ENCODE measurements at regions not wholly inside any gene's neighbourhood (a gene's known extent, or its start where the extent isn't known, plus 50 kb on each side); places are given as distances from the start of the nearest gene placed in this dataset.

DNA sequence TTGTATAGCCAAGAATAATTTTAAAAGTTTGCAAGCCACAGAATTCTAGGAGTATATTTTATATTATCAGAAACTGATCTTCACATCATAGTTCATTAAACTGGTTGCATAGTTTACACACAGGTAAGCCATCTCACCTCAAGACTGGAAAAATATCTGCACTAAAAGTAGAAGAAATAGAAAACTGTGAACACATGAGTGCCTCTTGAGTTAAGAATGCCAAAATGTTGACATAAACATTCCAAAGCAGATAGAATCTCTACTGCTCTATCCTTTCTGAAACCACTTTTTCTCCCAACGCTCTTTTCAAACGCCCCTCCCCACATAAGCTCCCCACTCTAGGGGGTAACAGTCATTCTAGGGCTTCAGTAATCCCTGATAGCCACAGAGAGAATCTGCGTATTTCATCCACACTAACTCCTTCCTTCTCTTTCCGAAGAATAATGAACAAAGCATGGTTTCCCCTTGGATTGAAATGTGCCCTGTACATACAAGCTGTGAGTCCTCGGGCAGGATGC, 201.5 kb downstream of the IRS2 start:
- ChIA-PET CTCF (interaction anchor here (2.3 kb wide), 1 partner anchor 11 kb away, joined by 5 read pairs; no protein-coding TSS in a partner anchor), POLR2A (no interaction called here), SMC1A (ENCODE audit: uncharacterized antibody, unreplicated experiment) (interaction anchor here (1.5 kb wide), 1 partner anchor 8 kb away, joined by 3 read pairs; no protein-coding TSS in a partner anchor), RAD21 (ENCODE audit: unreplicated experiment) (no interaction called here)
- ATAC-seq, result no peak
- Histone ChIP-seq H3K36me3 (ENCODE audit: control insufficient read depth in 2 of 2, insufficient read depth in 2 of 2, low read length in 1 of 2) (no peaks in the 10 kb centered on the region), H2AFZ (ENCODE audit: control insufficient read depth, low read depth, low read length) (no peak overlapping the region), H3K4me1 (ENCODE audit: control insufficient read depth, insufficient read depth, low read length) (no peaks in the 10 kb centered on the region), H3K4me2 (ENCODE audit: control insufficient read depth, insufficient read depth) (no peak overlapping the region), H3K27me3 (replicated peaks in 1 of 2; ENCODE audit: control insufficient read depth in 2 of 2, insufficient read depth in 2 of 2, low read length in 1 of 2) (no peaks in the 10 kb centered on the region), H3K27ac (ENCODE audit: control insufficient read depth, insufficient read depth) (no peak overlapping the region), H3K79me2 (ENCODE audit: control insufficient read depth, insufficient read depth, low read length) (no peaks in the 10 kb centered on the region), H3K9ac (ENCODE audit: control insufficient read depth, insufficient read depth, low read length) (no peak overlapping the region), H4K20me1 (ENCODE audit: control insufficient read depth, insufficient read depth) (no peaks in the 10 kb centered on the region), H3K9me3 (replicated peaks; ENCODE audit: control insufficient read depth, insufficient read depth, low read length) (no peaks in the 10 kb centered on the region), H3K4me3 (no peak overlapping the region)
- intact Hi-C loops (cut with micrococcal nuclease; ENCODE audit: unreplicated experiment), result no loop called here
- WGBS (ENCODE audit: insufficient coverage, insufficient replicate concordance, low lambda C conversion rate, missing lambda C conversion rate), result 21% methylated on average over 5 of the region's 5 CpGs
- no TSS peak for BruUV-seq (replicated peaks)
- TF ChIP-seq SMAD1 (IDR thresholded peaks at IDR 0.05; ENCODE audit: low read depth, partially characterized antibody), result no peak
- no peak for TF ChIP-seq BCL11A (IDR thresholded peaks at IDR 0.05; ENCODE audit: low read depth, low read length)
- TF ChIP-seq GATAD2B (conservative IDR thresholded peaks at IDR 0.05; ENCODE audit: low read depth), result no peak
- no peak for TF ChIP-seq SMAD5 (IDR thresholded peaks at IDR 0.05; ENCODE audit: low read depth)
- TF ChIP-seq, protein P1, sequence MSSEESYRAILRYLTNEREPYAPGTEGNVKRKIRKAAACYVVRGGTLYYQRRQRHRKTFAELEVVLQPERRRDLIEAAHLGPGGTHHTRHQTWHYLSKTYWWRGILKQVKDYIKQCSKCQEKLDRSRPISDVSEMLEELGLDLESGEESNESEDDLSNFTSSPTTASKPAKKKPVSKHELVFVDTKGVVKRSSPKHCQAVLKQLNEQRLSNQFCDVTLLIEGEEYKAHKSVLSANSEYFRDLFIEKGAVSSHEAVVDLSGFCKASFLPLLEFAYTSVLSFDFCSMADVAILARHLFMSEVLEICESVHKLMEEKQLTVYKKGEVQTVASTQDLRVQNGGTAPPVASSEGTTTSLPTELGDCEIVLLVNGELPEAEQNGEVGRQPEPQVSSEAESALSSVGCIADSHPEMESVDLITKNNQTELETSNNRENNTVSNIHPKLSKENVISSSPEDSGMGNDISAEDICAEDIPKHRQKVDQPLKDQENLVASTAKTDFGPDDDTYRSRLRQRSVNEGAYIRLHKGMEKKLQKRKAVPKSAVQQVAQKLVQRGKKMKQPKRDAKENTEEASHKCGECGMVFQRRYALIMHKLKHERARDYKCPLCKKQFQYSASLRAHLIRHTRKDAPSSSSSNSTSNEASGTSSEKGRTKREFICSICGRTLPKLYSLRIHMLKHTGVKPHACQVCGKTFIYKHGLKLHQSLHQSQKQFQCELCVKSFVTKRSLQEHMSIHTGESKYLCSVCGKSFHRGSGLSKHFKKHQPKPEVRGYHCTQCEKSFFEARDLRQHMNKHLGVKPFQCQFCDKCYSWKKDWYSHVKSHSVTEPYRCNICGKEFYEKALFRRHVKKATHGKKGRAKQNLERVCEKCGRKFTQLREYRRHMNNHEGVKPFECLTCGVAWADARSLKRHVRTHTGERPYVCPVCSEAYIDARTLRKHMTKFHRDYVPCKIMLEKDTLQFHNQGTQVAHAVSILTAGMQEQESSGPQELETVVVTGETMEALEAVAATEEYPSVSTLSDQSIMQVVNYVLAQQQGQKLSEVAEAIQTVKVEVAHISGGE (CRISPR knock-in tag; IDR thresholded peaks at IDR 0.05), result no peak
- no peak for TF ChIP-seq YBX1 (IDR thresholded peaks at IDR 0.05)
- TF ChIP-seq TCF12 (IDR thresholded peaks at IDR 0.05; ENCODE audit: low read depth, low read length), result no peak
- TF ChIP-seq STAT1 (conservative IDR thresholded peaks at IDR 0.05), result no peak
- no peak for TF ChIP-seq EZH2 (IDR thresholded peaks at IDR 0.05; ENCODE audit: borderline replicate concordance, control insufficient read depth, low read depth, low read length)
- TF ChIP-seq, protein P2, sequence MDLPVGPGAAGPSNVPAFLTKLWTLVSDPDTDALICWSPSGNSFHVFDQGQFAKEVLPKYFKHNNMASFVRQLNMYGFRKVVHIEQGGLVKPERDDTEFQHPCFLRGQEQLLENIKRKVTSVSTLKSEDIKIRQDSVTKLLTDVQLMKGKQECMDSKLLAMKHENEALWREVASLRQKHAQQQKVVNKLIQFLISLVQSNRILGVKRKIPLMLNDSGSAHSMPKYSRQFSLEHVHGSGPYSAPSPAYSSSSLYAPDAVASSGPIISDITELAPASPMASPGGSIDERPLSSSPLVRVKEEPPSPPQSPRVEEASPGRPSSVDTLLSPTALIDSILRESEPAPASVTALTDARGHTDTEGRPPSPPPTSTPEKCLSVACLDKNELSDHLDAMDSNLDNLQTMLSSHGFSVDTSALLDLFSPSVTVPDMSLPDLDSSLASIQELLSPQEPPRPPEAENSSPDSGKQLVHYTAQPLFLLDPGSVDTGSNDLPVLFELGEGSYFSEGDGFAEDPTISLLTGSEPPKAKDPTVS (IDR thresholded peaks at IDR 0.05; ENCODE audit: low read depth, low read length), result no peak
- no peak for TF ChIP-seq POLR2AphosphoS2 (IDR thresholded peaks at IDR 0.05; ENCODE audit: low read depth, low read length)
- in situ Hi-C loops (cut with MboI), result no loop called here
- DNase-seq (ENCODE audit: low read depth, low spot score), result no peak
- FAIRE-seq, result no peak

Measured in GM12878 (cell line).